ENCODE measurements at regions not wholly inside any gene's neighbourhood (a gene's known extent, or its start where the extent isn't known, plus 50 kb on each side); places are given as distances from the start of the nearest gene placed in this dataset.

GRCh38 chr6:26216886-26217713, 129.9 kb downstream of the HFE start:
- TF ChIP-seq POLR2A (IDR thresholded peaks at IDR 0.05; ENCODE audit: low read depth, low read length) (peak; percentile 87), POLR2AphosphoS5 (IDR thresholded peaks at IDR 0.05; ENCODE audit: low read depth, low read length) (peak; percentile 90), TAF1 (IDR thresholded peaks at IDR 0.05; ENCODE audit: low read depth, low read length) (no peak; the same call in 1 of the 2 replicates)

All from GM12891 (cell line).